CD14-positive monocyte (primary cell): ENCODE measurements at regions not wholly inside any gene's neighbourhood (a gene's known extent, or its start where the extent isn't known, plus 50 kb on each side); places are given as distances from the start of the nearest gene placed in this dataset.

Experiments
- DNase-seq, 3 donors: peaks; one replicate each; pipeline ENCODE4 v3.0.0-alpha.2; 2011 to 2022
- H2AFZ ChIP-seq: 2 replicates; pipeline ENCODE4 v1.6.0; 2012; ENCODE audit warnings: mild to moderate bottlenecking, low read depth, low read length, inconsistent platforms; ENCODE audit not compliant: insufficient read depth, poor library complexity, severe bottlenecking
- H3K27ac ChIP-seq, 2 donors: 1 replicate in 1 of 2; 2 replicates in 1 of 2; pipeline ENCODE4 v1.5.1; 2012 to 2013; ENCODE audit warnings: low read length in 2 of 2, control low read depth in 1 of 2, inconsistent platforms in 1 of 2, low read depth in 1 of 2, mild to moderate bottlenecking in 1 of 2
- H3K27me3 ChIP-seq, 2 donors: one replicate each; pipeline versions ENCODE4 v1.6.0 to v1.6.1; 2011 to 2013; ENCODE audit warnings: low read length in 2 of 2; ENCODE audit not compliant: control insufficient read depth in 2 of 2, insufficient read depth in 2 of 2
- H3K36me3 ChIP-seq, 2 donors: replicated peaks in 1 of 2; 1 replicate in 1 of 2; 2 replicates in 1 of 2; pipeline versions ENCODE4 v1.5.1 to v1.6.1; 2012 to 2013; ENCODE audit warnings: low read length in 2 of 2, control low read depth in 1 of 2, inconsistent platforms in 1 of 2, mild to moderate bottlenecking in 1 of 2; ENCODE audit not compliant: insufficient read depth in 2 of 2, control insufficient read depth in 1 of 2
- H3K4me1 ChIP-seq, 2 donors: 1 replicate in 1 of 2; 2 replicates in 1 of 2; pipeline versions ENCODE4 v1.5.1 to v1.6.1; 2012 to 2013; ENCODE audit warnings: low read length in 2 of 2, control low read depth in 1 of 2, inconsistent platforms in 1 of 2, mild to moderate bottlenecking in 1 of 2, moderate library complexity in 1 of 2; ENCODE audit not compliant: insufficient read depth in 2 of 2, control insufficient read depth in 1 of 2
- H3K4me2 ChIP-seq: replicated peaks from 2 replicates; pipeline ENCODE3; 2012; ENCODE audit warnings: low read length, moderate library complexity, mild to moderate bottlenecking; ENCODE audit not compliant: poor library complexity, severe bottlenecking; ENCODE audit errors: extremely low read depth
- H3K4me3 ChIP-seq, 3 experiments: fragments of 200-600 bp in 1 of 3; sonication (generic) in 1 of 3; replicated peaks in 1 of 3; 1 replicate in 2 of 3; 2 replicates in 1 of 3; pipeline ENCODE4 v1.5.1; 2011 to 2013; ENCODE audit warnings: low read length in 3 of 3, mild to moderate bottlenecking in 3 of 3, control low read depth in 2 of 3, low read depth in 2 of 3, inconsistent platforms in 1 of 3, moderate library complexity in 1 of 3
- H3K79me2 ChIP-seq: 2 replicates; pipeline ENCODE4 v1.6.0; 2012; ENCODE audit warnings: mild to moderate bottlenecking, control low read depth, inconsistent platforms, low read length, moderate library complexity; ENCODE audit not compliant: insufficient read depth
- H3K9ac ChIP-seq: 2 replicates; pipeline ENCODE4 v1.6.0; 2017; ENCODE audit warnings: low read length, mild to moderate bottlenecking; ENCODE audit not compliant: insufficient read depth, poor library complexity, severe bottlenecking
- H3K9me3 ChIP-seq, 2 donors: replicated peaks in 1 of 2; 1 replicate in 1 of 2; 2 replicates in 1 of 2; pipeline versions ENCODE4 v1.5.1 to v1.6.1; 2012 to 2013; ENCODE audit warnings: low read length in 2 of 2, control low read depth in 1 of 2; ENCODE audit not compliant: control insufficient read depth in 1 of 2, insufficient read depth in 1 of 2
- H4K20me1 ChIP-seq: 2 replicates; pipeline ENCODE4 v1.6.0; 2012; ENCODE audit warnings: mild to moderate bottlenecking, low read length, control low read depth, moderate library complexity; ENCODE audit not compliant: insufficient read depth
- H3K27ac Mint-ChIP-seq, 7 donors: one replicate each; pipeline ENCODE4 v1.8.0; 2020; ENCODE audit warnings: mild to moderate bottlenecking in 7 of 7, mixed read lengths in 7 of 7, moderate library complexity in 6 of 7, inconsistent platforms in 2 of 7
- H3K27me3 Mint-ChIP-seq, 3 donors: one replicate each; pipeline ENCODE4 v1.8.0; 2021 to 2022; ENCODE audit warnings: low read depth in 3 of 3, mild to moderate bottlenecking in 3 of 3, mixed read lengths in 3 of 3, moderate library complexity in 3 of 3, inconsistent platforms in 1 of 3
- H3K36me3 Mint-ChIP-seq, 2 donors: one replicate each; pipeline ENCODE4 v1.8.0; 2020; ENCODE audit warnings: mixed read lengths in 2 of 2, inconsistent platforms in 1 of 2, mild to moderate bottlenecking in 1 of 2
- H3K4me1 Mint-ChIP-seq: one replicate; pipeline ENCODE4 v1.8.0; 2020; ENCODE audit warnings: mild to moderate bottlenecking, mixed read lengths
- H3K4me3 Mint-ChIP-seq, 2 donors: one replicate each; pipeline ENCODE4 v1.8.0; 2020; ENCODE audit warnings: mild to moderate bottlenecking in 2 of 2, mixed read lengths in 2 of 2, moderate library complexity in 1 of 2
- H3K9me3 Mint-ChIP-seq, 7 donors: one replicate each; pipeline ENCODE4 v1.8.0; 2020 to 2022; ENCODE audit warnings: mixed read lengths in 7 of 7, mild to moderate bottlenecking in 6 of 7, moderate library complexity in 6 of 7, inconsistent platforms in 2 of 7
- CTCF ChIP-seq: fragments of 200-600 bp; IDR thresholded peaks from one replicate; pipeline ENCODE4 v1.8.0; 2022; ENCODE audit warnings: antibody characterized with exemption, mild to moderate bottlenecking
- WGBS: methylation state at CpG from one replicate; pipeline ENCODE4 v1.1.5; 2013; ENCODE audit warnings: missing lambda C conversion rate; ENCODE audit not compliant: insufficient coverage; 5-methylcytosine and 5-hydroxymethylcytosine counted together
- intact Hi-C, 2 donors: fragments of 100-400 bp; cut with micrococcal nuclease; formaldehyde crosslinking; loops; one replicate each; pipeline versions ENCODE4 v1.15.0 to v1.15.1; 2023

GRCh38 chr22:47515384-47516125 lies 753.1 kb downstream of the TBC1D22A start:
- Histone ChIP-seq H3K4me1 (no peaks in the 10 kb centered on the region), H3K27me3 (no peaks in the 10 kb centered on the region), H3K4me2 (no peak overlapping the region), H3K36me3 (no peaks in the 10 kb centered on the region), H3K27ac (no peak overlapping the region), H3K79me2 (no peaks in the 10 kb centered on the region), H3K4me3 (no peak overlapping the region), H4K20me1 (no peaks in the 10 kb centered on the region), H3K9me3 (no peaks in the 10 kb centered on the region), H3K9ac (no peak overlapping the region), H2AFZ (no peak overlapping the region)
- Mint-ChIP-seq H3K27ac (no peak overlapping the region), H3K9me3 (peaks cover 0 to 5% (median 2%) of the 10 kb centered on the region in 7 donors), H3K36me3 (no peaks in the 10 kb centered on the region), H3K4me3 (no peak overlapping the region), H3K4me1 (no peaks in the 10 kb centered on the region), H3K27me3 (peaks cover 0 to 6% (median 2%) of the 10 kb centered on the region in 3 donors)
- WGBS, result no CpG with 5 or more reads among the region's 2 CpGs
- intact Hi-C loops, result no loop called here
- no peak for TF ChIP-seq CTCF
- no peak for DNase-seq

- no peak for TF ChIP-seq CTCF
- Mint-ChIP-seq H3K27ac (no peak overlapping the region), H3K9me3 (peaks cover 2 to 8% (median 4%) of the 10 kb centered on the region in 7 donors), H3K4me3 (no peak overlapping the region), H3K4me1 (no peaks in the 10 kb centered on the region), H3K36me3 (no peaks in the 10 kb centered on the region), H3K27me3 (peaks cover 0 to 3% (median 2%) of the 10 kb centered on the region in 3 donors)
- Histone ChIP-seq H4K20me1 (no peaks in the 10 kb centered on the region), H3K36me3 (no peaks in the 10 kb centered on the region), H3K4me1 (no peaks in the 10 kb centered on the region), H3K4me3 (no peak overlapping the region), H3K9me3 (peaks cover 5 to 6% of the 10 kb centered on the region in 2 donors), H3K79me2 (no peaks in the 10 kb centered on the region), H3K4me2 (no peak overlapping the region), H3K9ac (no peak overlapping the region), H3K27me3 (no peaks in the 10 kb centered on the region), H2AFZ (no peak overlapping the region), H3K27ac (no peak overlapping the region)
- intact Hi-C loops, result no loop called here
- 69% methylated on average over 2 of the region's 2 CpGs for WGBS
- DNase-seq, result no peak
Observed at GRCh38 chr22:47512617-47513016, 750.2 kb downstream of the TBC1D22A start.
